GM23338 (cell line): ENCODE measurements at regions not wholly inside any gene's neighbourhood (a gene's known extent, or its start where the extent isn't known, plus 50 kb on each side); places are given as distances from the start of the nearest gene placed in this dataset.

Experiments used
- ATAC-seq: fragments of 200-7000 bp; cut with Tn5 transposase; 3 replicates; pipeline ENCODE4 v1.9.1; 2020
- DNase-seq: peaks from one replicate; pipeline ENCODE4 v3.0.0-alpha.2; 2015; ENCODE audit warnings: low spot score
- H2AFZ ChIP-seq: fragments of 200-600 bp; sonication (generic); 2 replicates; pipeline ENCODE4 v1.8.0; 2016; ENCODE audit warnings: antibody characterized with exemption, mild to moderate bottlenecking, moderate library complexity
- H3F3A ChIP-seq: fragments of 200-600 bp; sonication (generic); replicated peaks from 2 replicates; pipeline ENCODE4 v1.8.0; 2017; ENCODE audit warnings: antibody characterized with exemption, mixed run types, low read depth
- H3K27ac ChIP-seq: fragments of 200-600 bp; sonication (generic); 2 replicates; pipeline ENCODE4 v1.6.1; 2016; ENCODE audit warnings: low read depth
- H3K27me3 ChIP-seq: fragments of 200-600 bp; sonication (generic); 2 replicates; pipeline ENCODE4 v1.8.0; 2016; ENCODE audit warnings: mild to moderate bottlenecking, mixed run types, moderate library complexity; ENCODE audit not compliant: insufficient read depth
- H3K36me3 ChIP-seq: fragments of 200-600 bp; sonication (generic); 2 replicates; pipeline ENCODE4 v1.8.0; 2016; ENCODE audit warnings: mild to moderate bottlenecking; ENCODE audit not compliant: insufficient read depth
- H3K4me1 ChIP-seq: fragments of 200-600 bp; sonication (generic); 2 replicates; pipeline ENCODE4 v1.8.0; 2016; ENCODE audit warnings: mild to moderate bottlenecking, moderate library complexity; ENCODE audit not compliant: insufficient read depth
- H3K4me2 ChIP-seq: fragments of 200-600 bp; sonication (generic); 2 replicates; pipeline ENCODE4 v1.7.1; 2017; ENCODE audit warnings: mixed run types
- H3K4me3 ChIP-seq: fragments of 200-600 bp; sonication (generic); 2 replicates; pipeline ENCODE4 v1.6.1; 2016; ENCODE audit warnings: mixed run types
- H3K79me2 ChIP-seq: fragments of 200-600 bp; sonication (generic); replicated peaks from 2 replicates; pipeline ENCODE4 v1.8.0; 2017; ENCODE audit warnings: mild to moderate bottlenecking; ENCODE audit not compliant: insufficient read depth
- H3K9me2 ChIP-seq: fragments of 200-600 bp; sonication (generic); 2 replicates; pipeline ENCODE4 v1.8.0; 2017; ENCODE audit not compliant: insufficient read depth
- H4K20me1 ChIP-seq: fragments of 200-600 bp; sonication (generic); replicated peaks from 2 replicates; pipeline ENCODE4 v1.8.0; 2017; ENCODE audit warnings: mild to moderate bottlenecking; ENCODE audit not compliant: insufficient read depth
- H3K27ac Mint-ChIP-seq: 2 replicates; pipeline ENCODE4 v1.8.0; 2020; ENCODE audit warnings: inconsistent platforms, mild to moderate bottlenecking, moderate library complexity, mixed read lengths
- H3K27me3 Mint-ChIP-seq: 3 replicates; pipeline ENCODE4 v1.8.0; 2022; ENCODE audit warnings: low read depth, mild to moderate bottlenecking, moderate library complexity, mixed read lengths, inconsistent platforms; ENCODE audit not compliant: insufficient read depth, poor library complexity
- H3K36me3 Mint-ChIP-seq: 3 replicates; pipeline ENCODE4 v1.8.0; 2021; ENCODE audit warnings: low read depth, mild to moderate bottlenecking, inconsistent platforms, moderate library complexity, mixed read lengths
- H3K4me1 Mint-ChIP-seq: 3 replicates; pipeline ENCODE4 v1.8.0; 2020; ENCODE audit warnings: mild to moderate bottlenecking, inconsistent platforms, mixed read lengths
- H3K4me3 Mint-ChIP-seq: 3 replicates; pipeline ENCODE4 v1.8.0; 2021; ENCODE audit warnings: moderate library complexity, mild to moderate bottlenecking, inconsistent platforms, mixed read lengths
- H3K9me3 Mint-ChIP-seq: 3 replicates; pipeline ENCODE4 v1.8.0; 2020; ENCODE audit warnings: moderate library complexity, mild to moderate bottlenecking, inconsistent platforms, mixed read lengths
- CREB1 ChIP-seq: fragments of 250-450 bp; sonication (Bioruptor Pico); IDR thresholded peaks from 2 replicates; pipeline ENCODE4 v1.5.0; 2020; ENCODE audit warnings: low read depth, mild to moderate bottlenecking, moderate library complexity
- EZH2 ChIP-seq: fragments of 200-600 bp; sonication (generic); IDR thresholded peaks from one replicate; pipeline ENCODE4 v1.8.0; 2017; ENCODE audit warnings: antibody characterized with exemption, mild to moderate bottlenecking, low read depth; ENCODE audit not compliant: unreplicated experiment
- EZH2phosphoT487 ChIP-seq: fragments of 200-600 bp; sonication (generic); IDR thresholded peaks from one replicate; pipeline ENCODE4 v1.8.1; 2018; ENCODE audit warnings: antibody characterized with exemption; ENCODE audit not compliant: unreplicated experiment
- NANOG ChIP-seq: IDR thresholded peaks from 2 replicates; pipeline ENCODE4 v1.6.1; 2016; ENCODE audit warnings: antibody characterized with exemption, borderline replicate concordance
- POLR2AphosphoS5 ChIP-seq: IDR thresholded peaks from 2 replicates; pipeline ENCODE4 v1.6.1; 2016; ENCODE audit warnings: antibody characterized with exemption, low read depth
- REST ChIP-seq: IDR thresholded peaks from one replicate; pipeline ENCODE4 v1.6.1; 2018; ENCODE audit warnings: antibody characterized with exemption; ENCODE audit not compliant: unreplicated experiment
- STAT1 ChIP-seq: IDR thresholded peaks from one replicate; pipeline ENCODE4 v1.6.1; 2016; ENCODE audit warnings: antibody characterized with exemption; ENCODE audit not compliant: unreplicated experiment
- ZNF462 ChIP-seq: fragments of 250-450 bp; sonication (Bioruptor Pico); IDR thresholded peaks from 2 replicates; pipeline ENCODE4 v1.5.0; 2020; ENCODE audit warnings: mild to moderate bottlenecking, moderate library complexity

- Histone ChIP-seq H3K4me3 (no peak overlapping the region), H4K20me1 (no peaks in the 10 kb centered on the region), H3K9me2 (peaks cover 6% of the 10 kb centered on the region), H3K4me2 (no peak overlapping the region), H3K79me2 (no peaks in the 10 kb centered on the region), H3F3A (0 out of 2 replicates have a peak, but pooled peaks cover 5% of the 10 kb centered on the region), H3K4me1 (peaks cover 29% of the 10 kb centered on the region), H2AFZ (no peak overlapping the region; the same call in 1 of the 2 replicates), H3K27me3 (no peaks in the 10 kb centered on the region), H3K27ac (no peak overlapping the region), H3K36me3 (no peaks in the 10 kb centered on the region)
- H3K4me1 Mint-ChIP-seq, result peaks cover 28% of the 10 kb centered on the region
- H3K36me3 Mint-ChIP-seq, result no peaks in the 10 kb centered on the region
- H3K9me3 Mint-ChIP-seq, result peaks cover 13% of the 10 kb centered on the region
- H3K27me3 Mint-ChIP-seq, result no peaks in the 10 kb centered on the region
- TF ChIP-seq CREB1 (CRISPR knock-in tag) (no peak), REST (no peak), ZNF462 (CRISPR knock-in tag) (no peak), EZH2phosphoT487 (no peak), POLR2AphosphoS5 (no peak), NANOG (no peak), STAT1 (no peak), EZH2 (no peak)
- H3K27ac Mint-ChIP-seq, result no peak overlapping the region
- no peak for DNase-seq
- H3K4me3 Mint-ChIP-seq, result no peak overlapping the region
- no peak for ATAC-seq
Observed at GRCh38 chr18:8978394-8978793, 124.1 kb upstream of the NDUFV2 start.
